GM13977 (cell line): ENCODE measurements at regions not wholly inside any gene's neighbourhood (a gene's known extent, or its start where the extent isn't known, plus 50 kb on each side); places are given as distances from the start of the nearest gene placed in this dataset.

Experiments
- DNase-seq: peaks from one replicate; pipeline ENCODE4 v3.0.0; 2012; ENCODE audit warnings: low spot score
- in situ Hi-C: fragments of 300-500 bp; cut with MboI; formaldehyde crosslinking; loops from one replicate; pipeline ENCODE4 v1.12.0; 2022; ENCODE audit warnings: low sequenced_read_pairs, low pct_unique_long_range_greater_than_20kb, mixed read lengths, inconsistent platforms; ENCODE audit not compliant: unreplicated experiment
- TF ChIP-seq, protein P1 (sequence below): IDR thresholded peaks from 2 replicates; pipeline ENCODE4 v1.5.1; 2012; ENCODE audit warnings: mild to moderate bottlenecking, control low read depth; ENCODE audit not compliant: insufficient read depth; ENCODE audit errors: extremely low read depth, missing control alignments

- DNase-seq, result no peak
- TF ChIP-seq, protein P1, sequence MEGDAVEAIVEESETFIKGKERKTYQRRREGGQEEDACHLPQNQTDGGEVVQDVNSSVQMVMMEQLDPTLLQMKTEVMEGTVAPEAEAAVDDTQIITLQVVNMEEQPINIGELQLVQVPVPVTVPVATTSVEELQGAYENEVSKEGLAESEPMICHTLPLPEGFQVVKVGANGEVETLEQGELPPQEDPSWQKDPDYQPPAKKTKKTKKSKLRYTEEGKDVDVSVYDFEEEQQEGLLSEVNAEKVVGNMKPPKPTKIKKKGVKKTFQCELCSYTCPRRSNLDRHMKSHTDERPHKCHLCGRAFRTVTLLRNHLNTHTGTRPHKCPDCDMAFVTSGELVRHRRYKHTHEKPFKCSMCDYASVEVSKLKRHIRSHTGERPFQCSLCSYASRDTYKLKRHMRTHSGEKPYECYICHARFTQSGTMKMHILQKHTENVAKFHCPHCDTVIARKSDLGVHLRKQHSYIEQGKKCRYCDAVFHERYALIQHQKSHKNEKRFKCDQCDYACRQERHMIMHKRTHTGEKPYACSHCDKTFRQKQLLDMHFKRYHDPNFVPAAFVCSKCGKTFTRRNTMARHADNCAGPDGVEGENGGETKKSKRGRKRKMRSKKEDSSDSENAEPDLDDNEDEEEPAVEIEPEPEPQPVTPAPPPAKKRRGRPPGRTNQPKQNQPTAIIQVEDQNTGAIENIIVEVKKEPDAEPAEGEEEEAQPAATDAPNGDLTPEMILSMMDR, result no peak
- in situ Hi-C loops, result loop anchor here (25.0 kb wide), 1 partner anchor 364 kb away; no protein-coding TSS in a partner anchor
Observed at GRCh38 chrX:39125834-39126233, 324.6 kb downstream of the MID1IP1 start.

GRCh38 chrX:39133971-39134370, 332.7 kb downstream of the MID1IP1 start:
- in situ Hi-C loops, result loop anchor here (25.0 kb wide), 1 partner anchor 372 kb away; no protein-coding TSS in a partner anchor
- no peak for DNase-seq
- TF ChIP-seq, protein P1, result peak; percentile 43

- DNase-seq, result no peak
- TF ChIP-seq, protein P1, result no peak
- in situ Hi-C loops, result loop anchor here (25.0 kb wide), 1 partner anchor 375 kb away; no protein-coding TSS in a partner anchor
Observed at GRCh38 chrX:39137363-39137954, 336.2 kb downstream of the MID1IP1 start.

GRCh38 chrX:39140581-39140980, 339.3 kb downstream of the MID1IP1 start:
- TF ChIP-seq, protein P1, result no peak
- DNase-seq, result no peak
- in situ Hi-C loops, result loop anchor here (25.0 kb wide), 1 partner anchor 378 kb away; no protein-coding TSS in a partner anchor

DNA sequence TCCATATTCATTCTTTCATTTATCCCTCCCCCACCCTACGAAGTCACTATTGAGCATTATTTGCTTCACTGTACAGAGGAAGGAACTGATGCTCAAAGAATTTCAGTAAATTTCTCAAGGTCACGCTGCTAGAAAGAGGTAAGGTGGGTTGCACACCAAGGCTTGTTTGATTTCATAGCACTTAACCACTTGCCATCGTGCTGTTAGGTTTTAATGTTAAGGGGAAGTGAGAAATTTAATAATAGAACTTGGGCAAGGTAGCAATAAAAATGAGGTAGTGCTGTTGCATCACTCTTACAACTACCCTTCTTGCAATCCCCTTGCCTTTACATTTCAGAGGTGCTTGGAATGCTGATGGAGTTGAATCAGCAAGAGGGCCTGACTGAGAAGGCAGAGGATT, 343.1 kb downstream of the MID1IP1 start:
- in situ Hi-C loops, result loop anchor here (25.0 kb wide), 1 partner anchor 382 kb away; no protein-coding TSS in a partner anchor
- no peak for DNase-seq
- TF ChIP-seq, protein P1, result no peak

DNA sequence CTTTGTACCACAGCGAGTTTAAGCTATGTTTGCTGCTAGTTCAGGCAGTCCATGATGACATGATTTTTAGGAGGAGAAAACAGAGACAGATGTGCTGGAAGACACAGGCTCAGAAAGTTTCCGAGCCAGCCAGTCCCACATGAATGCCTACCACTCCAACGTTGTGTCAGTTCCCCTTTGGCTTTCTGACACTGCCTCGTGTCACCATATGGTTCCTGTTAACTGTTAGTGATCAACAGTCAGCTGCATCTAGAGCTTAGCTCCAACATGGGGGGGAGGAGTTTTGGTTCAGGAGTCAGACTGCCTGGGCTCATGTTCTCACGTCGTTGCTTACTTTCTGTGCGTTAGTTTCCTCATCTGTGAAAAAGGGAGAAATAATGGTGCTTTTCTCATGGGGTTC, 343.7 kb downstream of the MID1IP1 start:
- TF ChIP-seq, protein P1, result no peak
- in situ Hi-C loops, result loop anchor here (25.0 kb wide), 1 partner anchor 383 kb away; no protein-coding TSS in a partner anchor
- no peak for DNase-seq

- TF ChIP-seq, protein P1, result no peak
- no peak for DNase-seq
- in situ Hi-C loops, result loop anchor here (25.0 kb wide), 1 partner anchor 384 kb away; no protein-coding TSS in a partner anchor
Observed at GRCh38 chrX:39145859-39146258, 344.6 kb downstream of the MID1IP1 start.
